ENCODE measurements at regions not wholly inside any gene's neighbourhood (a gene's known extent, or its start where the extent isn't known, plus 50 kb on each side); places are given as distances from the start of the nearest gene placed in this dataset.

DNA sequence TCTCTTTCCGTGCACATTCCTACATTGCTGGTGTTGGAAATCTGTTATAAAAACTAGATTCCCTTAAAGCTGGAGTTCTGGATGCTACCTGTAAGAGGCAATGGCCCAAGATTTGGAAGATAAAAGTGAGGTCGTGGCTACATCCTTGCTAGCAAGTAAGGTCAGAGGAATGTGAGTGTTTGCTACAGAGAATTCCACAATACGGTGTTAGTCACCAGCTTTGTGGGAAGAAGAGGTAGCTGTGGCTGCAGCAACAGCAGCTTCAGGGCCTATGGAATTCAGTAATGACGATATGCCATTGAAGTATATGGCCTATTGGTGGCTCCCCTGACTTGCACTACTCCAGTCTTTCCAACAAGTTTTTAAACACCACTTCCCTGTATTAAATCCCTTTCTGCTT is 227.7 kb upstream of the TMEM260 start:
- no peak overlapping the region for H3K4me2 ChIP-seq (replicated peaks; ENCODE audit: extremely low read depth, low read length, poor library complexity, severe bottlenecking)
- DNase-seq = no peak
- H3K4me3 ChIP-seq (replicated peaks in 1 of 3; ENCODE audit: low read depth in 2 of 3, low read length in 3 of 3) = no peak overlapping the region
- H3K27ac Mint-ChIP-seq = no peak overlapping the region
- no peak overlapping the region for H2AFZ ChIP-seq (ENCODE audit: insufficient read depth, low read depth, low read length, poor library complexity, severe bottlenecking)
- no peaks in the 10 kb centered on the region for H3K4me1 ChIP-seq (ENCODE audit: control insufficient read depth in 1 of 2, insufficient read depth in 2 of 2, low read length in 2 of 2)
- H3K9me3 ChIP-seq (replicated peaks in 1 of 2; ENCODE audit: control insufficient read depth in 1 of 2, insufficient read depth in 1 of 2, low read length in 2 of 2) = no peaks in the 10 kb centered on the region
- peaks cover 6 to 11% of the 10 kb centered on the region in 2 donors for H3K36me3 Mint-ChIP-seq
- H3K4me1 Mint-ChIP-seq = no peaks in the 10 kb centered on the region
- 86% methylated on average over 1 of the region's 4 CpGs for WGBS (ENCODE audit: insufficient coverage)
- H3K4me3 Mint-ChIP-seq = no peak overlapping the region
- H3K27me3 ChIP-seq (ENCODE audit: control insufficient read depth in 2 of 2, insufficient read depth in 2 of 2, low read length in 2 of 2) = no peaks in the 10 kb centered on the region
- no peaks in the 10 kb centered on the region for H3K36me3 ChIP-seq (replicated peaks in 1 of 2; ENCODE audit: control insufficient read depth in 1 of 2, insufficient read depth in 2 of 2, low read length in 2 of 2)
- H3K9me3 Mint-ChIP-seq = peaks cover 0 to 4% (median 0%) of the 10 kb centered on the region in 7 donors
- no peak overlapping the region for H3K27ac ChIP-seq (ENCODE audit: low read depth in 1 of 2, low read length in 2 of 2)
- intact Hi-C loops (cut with micrococcal nuclease) = no loop called here
- H3K9ac ChIP-seq (ENCODE audit: insufficient read depth, low read length, poor library complexity, severe bottlenecking) = no peak overlapping the region
- H4K20me1 ChIP-seq (ENCODE audit: insufficient read depth, low read length) = no peaks in the 10 kb centered on the region
- TF ChIP-seq CTCF (IDR thresholded peaks at IDR 0.05) = no peak
- no peaks in the 10 kb centered on the region for H3K27me3 Mint-ChIP-seq (ENCODE audit: low read depth in 3 of 3)
- H3K79me2 ChIP-seq (ENCODE audit: insufficient read depth, low read length) = no peaks in the 10 kb centered on the region

GRCh38 chr14:56352999-56353398 is 226.6 kb upstream of the TMEM260 start:
- H3K27me3 ChIP-seq (ENCODE audit: control insufficient read depth in 2 of 2, insufficient read depth in 2 of 2, low read length in 2 of 2) = no peaks in the 10 kb centered on the region
- H3K9me3 ChIP-seq (replicated peaks in 1 of 2; ENCODE audit: control insufficient read depth in 1 of 2, insufficient read depth in 1 of 2, low read length in 2 of 2) = no peaks in the 10 kb centered on the region
- Mint-ChIP-seq H3K27me3 (ENCODE audit: low read depth in 3 of 3) (no peaks in the 10 kb centered on the region), H3K9me3 (peaks cover 0 to 4% (median 0%) of the 10 kb centered on the region in 7 donors), H3K4me3 (no peak overlapping the region), H3K4me1 (no peaks in the 10 kb centered on the region), H3K27ac (no peak overlapping the region), H3K36me3 (peaks cover 6 to 11% of the 10 kb centered on the region in 2 donors)
- no peak overlapping the region for H3K4me3 ChIP-seq (replicated peaks in 1 of 3; ENCODE audit: low read depth in 2 of 3, low read length in 3 of 3)
- no peak overlapping the region for H3K27ac ChIP-seq (ENCODE audit: low read depth in 1 of 2, low read length in 2 of 2)
- H2AFZ ChIP-seq (ENCODE audit: insufficient read depth, low read depth, low read length, poor library complexity, severe bottlenecking) = no peak overlapping the region
- no CpG with 5 or more reads among the region's 2 CpGs for WGBS (ENCODE audit: insufficient coverage)
- no peak overlapping the region for H3K9ac ChIP-seq (ENCODE audit: insufficient read depth, low read length, poor library complexity, severe bottlenecking)
- H3K36me3 ChIP-seq (replicated peaks in 1 of 2; ENCODE audit: control insufficient read depth in 1 of 2, insufficient read depth in 2 of 2, low read length in 2 of 2) = no peaks in the 10 kb centered on the region
- no peak overlapping the region for H3K4me2 ChIP-seq (replicated peaks; ENCODE audit: extremely low read depth, low read length, poor library complexity, severe bottlenecking)
- no peaks in the 10 kb centered on the region for H3K79me2 ChIP-seq (ENCODE audit: insufficient read depth, low read length)
- H4K20me1 ChIP-seq (ENCODE audit: insufficient read depth, low read length) = no peaks in the 10 kb centered on the region
- H3K4me1 ChIP-seq (ENCODE audit: control insufficient read depth in 1 of 2, insufficient read depth in 2 of 2, low read length in 2 of 2) = no peaks in the 10 kb centered on the region
- DNase-seq = no peak
- no peak for TF ChIP-seq CTCF (IDR thresholded peaks at IDR 0.05)
- intact Hi-C loops (cut with micrococcal nuclease) = no loop called here

Measured in CD14-positive monocyte (primary cell).